ENCODE measurements at regions not wholly inside any gene's neighbourhood (a gene's known extent, or its start where the extent isn't known, plus 50 kb on each side); places are given as distances from the start of the nearest gene placed in this dataset.

- Histone ChIP-seq H3K36me3 (no peaks in the 10 kb centered on the region), H3K9me3 (no peaks in the 10 kb centered on the region), H3K27ac (no peak overlapping the region), H3K4me3 (no peak overlapping the region), H3K4me1 (no peaks in the 10 kb centered on the region), H3K27me3 (no peaks in the 10 kb centered on the region)
- TF ChIP-seq POLR2A (IDR thresholded peaks at IDR 0.05) (no peak), POLR2AphosphoS5 (IDR thresholded peaks at IDR 0.05) (no peak), EP300 (IDR thresholded peaks at IDR 0.05; ENCODE audit: low read depth) (no peak), CTCF (IDR thresholded peaks at IDR 0.05) (no peak)
- intact Hi-C loops (cut with DNase I; ENCODE audit: low total_unique reads) (no loop called here), in situ Hi-C loops (cut with MboI; ENCODE audit: low pct_ligation_motif_present in 1 of 4, low pct_unique_long_range_greater_than_20kb in 1 of 4, low sequenced_read_pairs in 3 of 4) (no loop called here)
- no peak for DNase-seq
- WGBS, 2 donors (ENCODE audit: low coverage in 1 of 2) = 54 to 77% methylated on average over 5 of the region's 5 CpGs
Measured at GRCh38 chr4:117983541-117984365, 50.5 kb upstream of the NDST3 start.

DNA sequence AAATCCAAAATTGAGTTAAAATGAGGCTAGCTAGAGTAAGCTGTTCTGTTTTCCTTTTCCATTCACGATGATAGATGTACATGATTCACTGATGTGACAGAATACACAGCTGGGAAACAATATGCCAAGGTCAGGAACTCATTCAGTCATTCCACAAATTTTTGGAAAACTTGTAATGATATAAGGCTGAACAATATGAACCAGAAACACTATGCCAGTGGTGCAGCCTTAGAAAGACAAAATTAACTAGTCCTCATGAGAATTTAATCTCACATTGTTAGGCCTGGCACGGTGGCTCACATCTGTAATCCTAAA is 50.0 kb upstream of the NDST3 start:
- Histone ChIP-seq H3K36me3 (no peaks in the 10 kb centered on the region), H3K27me3 (no peaks in the 10 kb centered on the region), H3K27ac (no peak overlapping the region), H3K9me3 (no peaks in the 10 kb centered on the region), H3K4me1 (no peaks in the 10 kb centered on the region), H3K4me3 (no peak overlapping the region)
- 33 to 76% methylated on average over 1 to 2 of the region's 2 CpGs for WGBS, 2 donors (ENCODE audit: low coverage in 1 of 2)
- no peak for TF ChIP-seq EP300 (IDR thresholded peaks at IDR 0.05; ENCODE audit: low read depth)
- intact Hi-C loops (cut with DNase I; ENCODE audit: low total_unique reads) = no loop called here
- DNase-seq = no peak
- in situ Hi-C loops (cut with MboI; ENCODE audit: low pct_ligation_motif_present in 1 of 4, low pct_unique_long_range_greater_than_20kb in 1 of 4, low sequenced_read_pairs in 3 of 4) = no loop called here

Small RNA genes lying in the stretch of these regions (small RNA-seq; reads per million reads assigned to genes)
- gene AC107399.1 = 0 reads per million in 4 donors

Data from transverse colon (tissue), 4 donors.